ENCODE measurements at regions not wholly inside any gene's neighbourhood (a gene's known extent, or its start where the extent isn't known, plus 50 kb on each side); places are given as distances from the start of the nearest gene placed in this dataset.

DNA sequence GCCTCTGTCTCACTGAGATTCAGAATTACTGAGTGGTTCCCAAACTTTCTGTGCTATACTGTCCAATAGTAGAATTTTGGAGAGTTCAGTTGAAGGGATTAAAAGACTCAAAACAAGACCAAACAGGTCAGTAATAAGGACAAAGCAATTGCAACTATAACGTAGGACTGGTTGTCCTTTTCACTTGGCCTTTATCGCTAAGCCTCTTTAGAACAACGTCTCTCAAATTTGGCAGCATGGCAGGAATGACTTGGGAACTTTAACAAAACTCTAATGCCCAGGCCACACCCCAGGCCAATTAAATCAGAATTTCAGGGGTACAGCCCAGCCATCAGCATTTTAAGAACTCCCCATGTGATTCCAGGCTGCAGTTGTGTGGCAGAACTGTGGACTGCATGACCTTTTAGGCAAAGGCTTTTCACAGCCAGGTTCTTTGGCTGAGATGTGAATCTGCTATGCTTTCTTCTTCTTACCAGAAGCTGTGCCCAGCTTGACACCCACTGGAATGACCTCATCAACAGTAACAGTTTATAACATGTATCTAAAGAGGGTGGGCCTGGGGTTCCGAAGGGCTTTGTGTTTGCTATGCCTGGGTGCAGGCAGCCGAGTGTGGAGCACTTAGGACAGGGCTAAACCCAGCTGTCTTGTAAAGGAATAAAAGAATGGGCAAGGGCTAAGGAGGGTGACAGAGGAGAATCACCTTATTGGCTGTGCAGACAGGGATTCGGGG, 226.2 kb upstream of the PRICKLE2 start:
- TF ChIP-seq EZH2phosphoT487 (IDR thresholded peaks at IDR 0.05) (no peak), EZH2 (IDR thresholded peaks at IDR 0.05) (no peak)
- TF ChIP-seq, protein P1, sequence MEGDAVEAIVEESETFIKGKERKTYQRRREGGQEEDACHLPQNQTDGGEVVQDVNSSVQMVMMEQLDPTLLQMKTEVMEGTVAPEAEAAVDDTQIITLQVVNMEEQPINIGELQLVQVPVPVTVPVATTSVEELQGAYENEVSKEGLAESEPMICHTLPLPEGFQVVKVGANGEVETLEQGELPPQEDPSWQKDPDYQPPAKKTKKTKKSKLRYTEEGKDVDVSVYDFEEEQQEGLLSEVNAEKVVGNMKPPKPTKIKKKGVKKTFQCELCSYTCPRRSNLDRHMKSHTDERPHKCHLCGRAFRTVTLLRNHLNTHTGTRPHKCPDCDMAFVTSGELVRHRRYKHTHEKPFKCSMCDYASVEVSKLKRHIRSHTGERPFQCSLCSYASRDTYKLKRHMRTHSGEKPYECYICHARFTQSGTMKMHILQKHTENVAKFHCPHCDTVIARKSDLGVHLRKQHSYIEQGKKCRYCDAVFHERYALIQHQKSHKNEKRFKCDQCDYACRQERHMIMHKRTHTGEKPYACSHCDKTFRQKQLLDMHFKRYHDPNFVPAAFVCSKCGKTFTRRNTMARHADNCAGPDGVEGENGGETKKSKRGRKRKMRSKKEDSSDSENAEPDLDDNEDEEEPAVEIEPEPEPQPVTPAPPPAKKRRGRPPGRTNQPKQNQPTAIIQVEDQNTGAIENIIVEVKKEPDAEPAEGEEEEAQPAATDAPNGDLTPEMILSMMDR (IDR thresholded peaks at IDR 0.05) = no peak
